ENCODE measurements at regions not wholly inside any gene's neighbourhood (a gene's known extent, or its start where the extent isn't known, plus 50 kb on each side); places are given as distances from the start of the nearest gene placed in this dataset.

DNA sequence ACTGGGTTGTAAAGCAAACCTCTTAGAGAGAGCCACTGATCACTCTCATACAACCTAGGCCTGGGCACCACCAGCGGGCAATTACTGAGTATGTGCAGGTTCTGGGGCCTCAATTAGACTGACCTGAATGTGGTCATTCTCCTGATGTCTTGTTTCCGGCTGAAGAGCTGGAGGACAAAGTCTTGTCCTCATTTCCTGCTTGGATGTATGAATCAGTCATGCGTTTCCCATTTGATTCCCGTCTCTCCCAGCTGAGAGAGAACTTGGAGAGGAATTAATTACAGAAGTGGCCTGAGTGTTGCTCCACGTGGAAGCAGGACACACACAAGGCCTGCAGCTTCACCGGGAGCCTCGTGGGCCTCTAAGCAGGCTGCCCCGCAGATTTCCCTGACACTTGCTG, 799.3 kb upstream of the ARGLU1 start:
- Histone ChIP-seq H3K27ac (no peak overlapping the region), H3K27me3 (no peaks in the 10 kb centered on the region), H3K4me1 (no peaks in the 10 kb centered on the region), H3K36me3 (no peaks in the 10 kb centered on the region), H3K9me3 (no peaks in the 10 kb centered on the region), H3K4me3 (no peak overlapping the region)
- TF ChIP-seq CTCF (IDR thresholded peaks at IDR 0.05), result no peak
- no peak for DNase-seq (ENCODE audit: low spot score)

- H3K27ac ChIP-seq, result no peak overlapping the region
- DNase-seq (ENCODE audit: low spot score), result no peak
- H3K4me1 ChIP-seq, result no peaks in the 10 kb centered on the region
- no peaks in the 10 kb centered on the region for H3K36me3 ChIP-seq
- H3K27me3 ChIP-seq, result no peaks in the 10 kb centered on the region
- no peak for TF ChIP-seq CTCF (IDR thresholded peaks at IDR 0.05)
- H3K4me3 ChIP-seq, result no peak overlapping the region
- H3K9me3 ChIP-seq, result no peaks in the 10 kb centered on the region
Measured at GRCh38 chr13:107365466-107366215, 797.7 kb upstream of the ARGLU1 start.

DNA sequence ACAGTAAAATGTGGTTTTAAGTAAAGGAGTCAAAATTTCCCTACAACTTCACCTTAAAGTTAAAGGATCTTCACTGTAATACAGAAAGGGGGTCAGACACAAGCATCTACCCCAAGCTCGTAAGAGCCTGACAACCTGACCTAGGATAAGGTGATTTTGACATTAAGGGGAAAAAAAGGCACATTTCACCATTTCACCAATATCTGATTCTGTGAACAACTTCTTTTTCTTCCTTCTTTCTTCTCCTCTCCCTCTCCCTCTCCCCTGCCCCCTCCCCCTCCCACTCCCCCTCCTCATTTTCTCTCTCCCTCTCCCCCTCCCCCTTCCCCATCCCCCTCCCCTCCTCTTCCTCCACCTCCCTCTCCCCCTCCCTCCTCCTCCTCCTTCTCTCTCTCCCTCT, 796.7 kb upstream of the ARGLU1 start:
- TF ChIP-seq CTCF (IDR thresholded peaks at IDR 0.05), result no peak
- H3K4me1 ChIP-seq, result no peaks in the 10 kb centered on the region

GRCh38 chr13:107361666-107362065, 793.7 kb upstream of the ARGLU1 start:
- DNase-seq (ENCODE audit: low spot score), result no peak
- no peaks in the 10 kb centered on the region for H3K9me3 ChIP-seq
- no peaks in the 10 kb centered on the region for H3K4me1 ChIP-seq
- H3K27me3 ChIP-seq, result no peaks in the 10 kb centered on the region
- no peak overlapping the region for H3K27ac ChIP-seq
- no peak overlapping the region for H3K4me3 ChIP-seq
- no peak for TF ChIP-seq CTCF (IDR thresholded peaks at IDR 0.05)
- H3K36me3 ChIP-seq, result no peaks in the 10 kb centered on the region

More for the DNA sequence above, 796.7 kb upstream of the ARGLU1 start:
- no peak for DNase-seq (ENCODE audit: low spot score)
- no peak overlapping the region for H3K4me3 ChIP-seq
- H3K27me3 ChIP-seq, result no peaks in the 10 kb centered on the region
- no peaks in the 10 kb centered on the region for H3K36me3 ChIP-seq
- H3K27ac ChIP-seq, result no peak overlapping the region
- no peaks in the 10 kb centered on the region for H3K9me3 ChIP-seq

- no peak for DNase-seq (ENCODE audit: low spot score)
- Histone ChIP-seq H3K36me3 (no peaks in the 10 kb centered on the region), H3K4me1 (no peaks in the 10 kb centered on the region), H3K4me3 (no peak overlapping the region), H3K27ac (no peak overlapping the region), H3K27me3 (no peaks in the 10 kb centered on the region), H3K9me3 (no peaks in the 10 kb centered on the region)
- TF ChIP-seq CTCF (IDR thresholded peaks at IDR 0.05), result no peak
Measured at GRCh38 chr13:107360010-107360409, 792.1 kb upstream of the ARGLU1 start.

DNA sequence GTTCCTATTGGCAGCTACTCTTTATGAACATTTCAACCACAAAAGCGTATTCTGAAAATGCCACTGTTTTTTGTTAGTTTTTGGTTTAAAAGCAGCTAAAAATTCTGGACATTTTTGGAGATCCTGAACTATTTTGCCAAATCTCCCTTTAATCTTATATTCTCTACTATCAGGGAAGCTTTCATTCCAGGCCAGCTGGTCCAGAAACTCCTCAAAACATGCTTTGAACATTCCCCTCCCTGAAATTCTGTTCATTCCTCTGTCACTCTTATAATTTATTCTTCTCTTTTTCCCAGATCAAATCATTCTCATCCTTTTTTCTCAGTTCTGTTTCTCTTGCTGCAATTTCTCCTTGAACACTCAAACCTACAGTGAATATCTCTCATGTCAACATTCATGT, 790.9 kb upstream of the ARGLU1 start:
- DNase-seq (ENCODE audit: low spot score), result no peak
- H3K4me3 ChIP-seq, result no peak overlapping the region
- H3K36me3 ChIP-seq, result no peaks in the 10 kb centered on the region
- H3K27ac ChIP-seq, result no peak overlapping the region
- no peaks in the 10 kb centered on the region for H3K9me3 ChIP-seq
- no peaks in the 10 kb centered on the region for H3K27me3 ChIP-seq
- TF ChIP-seq CTCF (IDR thresholded peaks at IDR 0.05), result no peak
- H3K4me1 ChIP-seq, result no peaks in the 10 kb centered on the region
